Astrocyte of the cerebellum (primary cell): ENCODE measurements at regions not wholly inside any gene's neighbourhood (a gene's known extent, or its start where the extent isn't known, plus 50 kb on each side); places are given as distances from the start of the nearest gene placed in this dataset.

ENCODE experiments used
- DNase-seq: peaks from one replicate; pipeline ENCODE4 v3.0.0-alpha.2; 2011; ENCODE audit warnings: low read depth
- H3K4me3 ChIP-seq: 2 replicates; pipeline ENCODE4 v1.5.1; 2011; ENCODE audit warnings: mild to moderate bottlenecking, low read depth, low read length, moderate library complexity
- CTCF ChIP-seq: IDR thresholded peaks from 2 replicates; pipeline ENCODE4 v1.5.1; 2012; ENCODE audit warnings: low read length, low read depth, moderate library complexity, mild to moderate bottlenecking; ENCODE audit errors: missing control alignments
- in situ Hi-C: cut with HindIII; loops from 2 replicates; pipeline ENCODE4 v1.10.0; 2017; ENCODE audit warnings: low sequenced_read_pairs

DNA sequence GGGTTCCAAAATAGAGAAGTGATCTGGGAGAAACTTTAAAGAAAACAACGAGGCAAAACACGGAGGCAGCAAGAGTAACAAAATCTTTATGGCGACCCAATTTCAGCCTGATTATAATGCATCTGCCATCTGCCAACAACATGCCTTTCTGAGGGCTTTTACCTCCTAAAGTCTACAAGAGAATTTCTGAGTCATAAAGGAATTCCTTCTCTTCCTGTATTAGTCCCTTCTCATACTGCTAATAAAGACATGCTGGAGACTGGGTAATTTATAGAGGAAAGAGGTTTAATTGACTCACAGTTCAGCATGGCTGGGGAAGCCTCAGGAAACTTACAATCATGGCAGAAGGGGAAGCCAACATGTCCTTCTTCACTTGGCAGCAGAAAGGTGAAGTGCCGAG lies 226.6 kb downstream of the HACE1 start:
- in situ Hi-C loops, result no loop called here
- TF ChIP-seq CTCF, result no peak
- no peak for DNase-seq
- no peak overlapping the region for H3K4me3 ChIP-seq

GRCh38 chr6:104632588-104632987 lies 227.1 kb downstream of the HACE1 start:
- TF ChIP-seq CTCF, result no peak
- in situ Hi-C loops, result no loop called here
- no peak overlapping the region for H3K4me3 ChIP-seq
- DNase-seq, result no peak

GRCh38 chr6:104630955-104631354 lies 228.8 kb downstream of the HACE1 start:
- TF ChIP-seq CTCF, result no peak
- in situ Hi-C loops, result no loop called here
- no peak overlapping the region for H3K4me3 ChIP-seq
- no peak for DNase-seq

GRCh38 chr6:104630522-104630921 lies 229.2 kb downstream of the HACE1 start:
- no peak overlapping the region for H3K4me3 ChIP-seq
- no peak for TF ChIP-seq CTCF
- in situ Hi-C loops, result no loop called here
- DNase-seq, result no peak

DNA sequence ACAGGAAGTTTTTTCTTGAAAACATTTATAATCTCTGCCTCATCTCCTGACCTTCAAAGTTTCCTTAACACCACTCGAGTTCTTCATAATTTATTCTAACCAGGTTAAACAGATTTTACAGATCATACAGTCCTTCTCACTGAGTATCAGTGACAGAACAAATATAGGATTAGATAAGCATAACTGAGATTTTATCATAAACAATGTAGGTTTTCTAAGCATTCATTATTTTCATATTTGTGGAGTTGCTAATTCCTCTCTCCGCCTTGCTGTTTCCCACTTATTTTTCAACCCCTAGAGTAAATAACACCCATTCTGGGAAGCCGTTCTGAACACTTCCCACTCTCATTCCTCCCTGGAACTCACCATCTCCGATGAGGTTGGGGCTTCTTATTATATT lies 229.9 kb downstream of the HACE1 start:
- in situ Hi-C loops, result no loop called here
- no peak overlapping the region for H3K4me3 ChIP-seq
- no peak for DNase-seq
- no peak for TF ChIP-seq CTCF

- DNase-seq, result no peak
- in situ Hi-C loops, result no loop called here
- TF ChIP-seq CTCF, result no peak
- no peak overlapping the region for H3K4me3 ChIP-seq
These were observed 234.2 kb downstream of the HACE1 start for GRCh38 chr6:104625536-104625935.
